ENCODE measurements at regions not wholly inside any gene's neighbourhood (a gene's known extent, or its start where the extent isn't known, plus 50 kb on each side); places are given as distances from the start of the nearest gene placed in this dataset.
"Not testable (repeated sequence)": the region's sequence is repeated elsewhere in the genome, so short reads cannot be mapped to it uniquely, and the experiment has no call there.

- FAIRE-seq (no peak), DNase-seq (ENCODE audit: insufficient read length, low spot score) (no peak)
Observed at GRCh38 chr5:133859073-133859472, 109.4 kb downstream of the C5orf15 start.

- DNase-seq (ENCODE audit: insufficient read length, low spot score); FAIRE-seq: not testable (repeated sequence)
Observed at GRCh38 chr5:133857595-133858313, 110.7 kb downstream of the C5orf15 start.

GRCh38 chr5:133854554-133854953 lies 113.9 kb downstream of the C5orf15 start:
- FAIRE-seq (no peak), DNase-seq (ENCODE audit: insufficient read length, low spot score) (no peak)

GRCh38 chr5:133853646-133854365 lies 114.6 kb downstream of the C5orf15 start:
- DNase-seq (ENCODE audit: insufficient read length, low spot score) (no peak), FAIRE-seq (no peak)

GRCh38 chr5:133851521-133851920 lies 116.9 kb downstream of the C5orf15 start:
- FAIRE-seq (no peak), DNase-seq (ENCODE audit: insufficient read length, low spot score) (no peak)

- FAIRE-seq (no peak), DNase-seq (ENCODE audit: insufficient read length, low spot score) (no peak)
Observed at GRCh38 chr5:133850811-133851210, 117.6 kb downstream of the C5orf15 start.

GRCh38 chr5:133849116-133849515 lies 119.3 kb downstream of the C5orf15 start:
- DNase-seq (ENCODE audit: insufficient read length, low spot score) = no peak
- no peak for FAIRE-seq

- DNase-seq (ENCODE audit: insufficient read length, low spot score) = no peak
- FAIRE-seq = no peak
Observed at GRCh38 chr5:133848341-133848811, 120.0 kb downstream of the C5orf15 start.

DNA sequence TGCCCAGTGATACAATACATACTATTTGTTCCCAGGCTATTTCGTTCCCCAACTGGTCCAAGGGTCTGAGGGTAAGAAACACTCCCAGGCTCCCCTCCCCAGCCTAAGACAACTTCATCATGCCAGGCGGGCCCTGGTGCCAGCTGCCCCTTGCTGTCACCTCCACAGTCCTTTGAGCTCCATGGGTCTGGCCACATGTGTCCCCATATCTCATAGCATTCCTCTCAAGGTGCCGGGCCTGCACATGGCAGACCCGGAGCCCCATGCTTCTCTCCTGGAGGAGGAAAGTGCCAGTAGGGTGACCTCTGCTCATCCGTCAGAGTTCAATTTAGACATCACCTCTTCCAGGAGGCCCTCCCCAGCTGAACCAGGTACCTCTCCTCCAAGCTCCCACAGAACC lies 120.5 kb downstream of the C5orf15 start:
- FAIRE-seq = no peak

DNA sequence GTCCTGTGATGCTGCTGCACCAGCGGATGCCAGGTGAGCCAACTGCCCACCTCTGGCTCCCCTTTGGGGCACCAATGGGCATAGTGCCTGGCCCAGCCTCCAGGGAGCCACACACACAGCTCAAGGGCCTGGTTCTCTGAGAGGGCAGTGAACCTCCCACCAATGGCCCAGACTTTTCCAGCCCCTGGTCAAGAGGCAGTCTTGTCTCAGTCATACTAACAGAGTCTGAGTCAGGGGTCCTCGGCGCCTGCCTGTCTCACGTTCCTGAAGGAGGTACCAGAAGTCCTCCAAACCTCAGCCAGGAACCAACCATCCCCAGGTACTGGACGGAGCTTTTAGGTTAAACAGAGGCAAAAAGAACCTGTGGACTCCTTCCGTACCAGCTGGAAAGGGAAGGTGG lies 121.1 kb downstream of the C5orf15 start:
- no peak for DNase-seq (ENCODE audit: insufficient read length, low spot score)
- no peak for FAIRE-seq

More for the DNA sequence above, 120.5 kb downstream of the C5orf15 start:
- DNase-seq (ENCODE audit: insufficient read length, low spot score) = no peak

- FAIRE-seq (no peak), DNase-seq (ENCODE audit: insufficient read length, low spot score) (no peak)
Observed at GRCh38 chr5:133846478-133847226, 121.8 kb downstream of the C5orf15 start.

DNA sequence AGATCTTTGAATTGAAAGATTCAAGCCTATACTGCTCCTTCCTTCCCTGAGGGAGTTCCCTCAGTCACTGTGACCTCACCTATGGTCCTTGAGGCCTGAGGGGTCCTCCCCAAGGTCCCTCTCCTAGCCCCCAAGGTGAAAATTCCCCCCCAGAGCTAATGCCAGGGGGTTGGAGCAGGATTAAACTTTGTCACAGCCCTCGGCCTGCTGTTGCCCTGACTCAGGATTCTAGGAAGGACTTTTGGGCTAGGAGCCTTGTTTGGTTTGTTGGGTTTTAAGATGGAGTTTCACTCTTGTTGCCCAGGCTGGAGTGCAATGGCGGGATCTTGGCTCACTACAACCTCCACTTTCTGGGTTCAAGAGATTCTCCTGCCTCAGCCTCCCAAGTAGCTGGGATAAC lies 123.2 kb downstream of the C5orf15 start:
- FAIRE-seq = no peak
- DNase-seq (ENCODE audit: insufficient read length, low spot score) = no peak

- DNase-seq (ENCODE audit: insufficient read length, low spot score) (no peak), FAIRE-seq (no peak)
Observed at GRCh38 chr5:133844836-133845235, 123.6 kb downstream of the C5orf15 start.

GRCh38 chr5:133843911-133844310 lies 124.5 kb downstream of the C5orf15 start:
- FAIRE-seq (no peak), DNase-seq (ENCODE audit: insufficient read length, low spot score) (no peak)

GRCh38 chr5:133842846-133843611 lies 125.4 kb downstream of the C5orf15 start:
- FAIRE-seq (no peak), DNase-seq (ENCODE audit: insufficient read length, low spot score) (no peak)

GRCh38 chr5:133841831-133842750 lies 126.3 kb downstream of the C5orf15 start:
- no peak for DNase-seq (ENCODE audit: insufficient read length, low spot score)

GRCh38 chr5:133840168-133840567 lies 128.3 kb downstream of the C5orf15 start:
- FAIRE-seq (no peak), DNase-seq (ENCODE audit: insufficient read length, low spot score) (no peak)

More at GRCh38 chr5:133841831-133842750, 126.3 kb downstream of the C5orf15 start:
- FAIRE-seq = no peak

- DNase-seq (ENCODE audit: insufficient read length, low spot score) (no peak), FAIRE-seq (no peak)
Observed at GRCh38 chr5:133839721-133840120, 128.7 kb downstream of the C5orf15 start.

GRCh38 chr5:133839090-133839489 lies 129.3 kb downstream of the C5orf15 start:
- DNase-seq (ENCODE audit: insufficient read length, low spot score) (no peak), FAIRE-seq (no peak)
